ENCODE measurements at regions not wholly inside any gene's neighbourhood (a gene's known extent, or its start where the extent isn't known, plus 50 kb on each side); places are given as distances from the start of the nearest gene placed in this dataset.

DNA sequence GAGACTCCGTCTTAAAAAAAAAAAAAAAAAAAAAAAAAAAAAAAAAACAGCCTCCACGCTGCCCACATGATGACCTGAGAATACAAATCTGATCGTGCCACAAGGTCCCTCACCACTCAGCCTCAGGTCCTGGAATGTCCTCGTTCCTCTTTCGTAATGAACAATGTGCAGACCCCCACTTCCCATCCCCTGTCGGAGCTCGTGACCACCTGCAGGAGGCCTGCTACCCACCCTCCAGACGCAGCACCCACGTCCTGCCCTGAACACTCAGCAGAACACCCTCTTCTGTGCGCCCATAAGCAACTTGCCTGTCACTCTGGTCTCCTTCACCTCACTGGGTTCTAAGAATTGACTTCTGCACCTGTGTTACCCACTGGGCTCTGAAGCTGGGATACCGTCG lies 166.4 kb downstream of the KATNAL1 start:
- no peak for TF ChIP-seq GATA2 (CRISPR knock-in tag; IDR thresholded peaks at IDR 0.05)
- no peak for TF ChIP-seq TAF7 (tag; IDR thresholded peaks at IDR 0.05)
- TF ChIP-seq, protein P1, sequence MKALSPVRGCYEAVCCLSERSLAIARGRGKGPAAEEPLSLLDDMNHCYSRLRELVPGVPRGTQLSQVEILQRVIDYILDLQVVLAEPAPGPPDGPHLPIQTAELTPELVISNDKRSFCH (CRISPR knock-in tag; IDR thresholded peaks at IDR 0.05): no peak
- TF ChIP-seq, protein P1 (tag; IDR thresholded peaks at IDR 0.05): no peak
- no peak for TF ChIP-seq PHTF2 (CRISPR knock-in tag; IDR thresholded peaks at IDR 0.05)
- no peak for TF ChIP-seq ZBTB17 (CRISPR knock-in tag; IDR thresholded peaks at IDR 0.05)
- TF ChIP-seq FOXP4 (CRISPR knock-in tag; IDR thresholded peaks at IDR 0.05; ENCODE audit: borderline replicate concordance): no peak
- TF ChIP-seq ZNF780A (CRISPR knock-in tag; IDR thresholded peaks at IDR 0.05): no peak
- no peak for TF ChIP-seq PRPF4 (IDR thresholded peaks at IDR 0.05; ENCODE audit: insufficient read depth, low read depth, low read length, poor library complexity, severe bottlenecking)
- no peak for TF ChIP-seq SNAPC5 (CRISPR knock-in tag; IDR thresholded peaks at IDR 0.05)
- TF ChIP-seq HDAC3 (IDR thresholded peaks at IDR 0.05; ENCODE audit: borderline replicate concordance, partially characterized antibody): no peak
- TF ChIP-seq CCAR2 (IDR thresholded peaks at IDR 0.05; ENCODE audit: low read depth, low read length): no peak
- TF ChIP-seq ZNF76 (CRISPR knock-in tag; IDR thresholded peaks at IDR 0.05; ENCODE audit: borderline replicate concordance): no peak
- TF ChIP-seq POU5F1 (IDR thresholded peaks at IDR 0.05; ENCODE audit: borderline replicate concordance, low read depth, low read length, partially characterized antibody): no peak
- TF ChIP-seq NONO (IDR thresholded peaks at IDR 0.05; ENCODE audit: low read depth in 2 of 2, low read length in 1 of 2): no peak
- no peak for TF ChIP-seq FOXA1 (IDR thresholded peaks at IDR 0.05; ENCODE audit: borderline replicate concordance)
- TF ChIP-seq RNF2 (IDR thresholded peaks at IDR 0.05): no peak
- TF ChIP-seq EZH2 (IDR thresholded peaks at IDR 0.05; ENCODE audit: borderline replicate concordance, low read depth, low read length): no peak
- CTCF ChIA-PET (ENCODE audit: low intra/inter-chr PET ratio): no interaction called here
- H3K9me1 ChIP-seq (ENCODE audit: control insufficient read depth, insufficient read depth, low read length): no peaks in the 10 kb centered on the region
- BruUV-seq (replicated peaks): no TSS peak
- no peak overlapping the region for H2AFZ ChIP-seq (ENCODE audit: low read depth, low read length)
- DNase-seq (ENCODE audit: extremely low read depth in 1 of 4, low spot score in 3 of 4) (no peak), ATAC-seq (no peak), FAIRE-seq (no peak)
- intact Hi-C loops (cut with micrococcal nuclease) (no loop called here), in situ Hi-C loops (cut with MboI) (loop anchor here (10.0 to 25.0 kb wide), 2 partner anchors 196 to 664 kb away; no protein-coding TSS in a partner anchor)
- 4% methylated on average over 6 of the region's 12 CpGs for WGBS (ENCODE audit: insufficient coverage, low coverage, missing lambda C conversion rate)
- H3K9ac ChIP-seq (ENCODE audit: insufficient read depth in 1 of 2, low read depth in 2 of 2, low read length in 2 of 2): no peak overlapping the region
- peaks cover 5 to 26% of the 10 kb centered on the region in 2 experiments for H3K27me3 ChIP-seq (ENCODE audit: control insufficient read depth in 2 of 2, insufficient read depth in 2 of 2, low read length in 2 of 2)
- no peaks in the 10 kb centered on the region for H4K20me1 ChIP-seq (replicated peaks; ENCODE audit: control insufficient read depth, insufficient read depth, low read length)
- no peak overlapping the region for H3K4me2 ChIP-seq (ENCODE audit: insufficient read depth, low read length)
- H3K4me3 ChIP-seq: no peak overlapping the region
- no peaks in the 10 kb centered on the region for H3K79me2 ChIP-seq (ENCODE audit: control insufficient read depth, insufficient read depth, low read length)
- H3K4me1 ChIP-seq (replicated peaks in 1 of 2; ENCODE audit: control insufficient read depth in 2 of 2, insufficient read depth in 2 of 2, low read length in 2 of 2): no peaks in the 10 kb centered on the region; a peak in 1 of 5 replicates
- POLR2A ChIA-PET: no interaction called here
- H3K27ac ChIP-seq (ENCODE audit: extremely low read depth, low read depth, low read length): no peak overlapping the region
- no peaks in the 10 kb centered on the region for H3K36me3 ChIP-seq (ENCODE audit: control insufficient read depth, insufficient read depth, low read length)
- peaks cover 2% of the 10 kb centered on the region; the same call in 1 of the 2 replicates for H3K9me3 ChIP-seq (replicated peaks; ENCODE audit: control insufficient read depth, insufficient read depth, low read depth, low read length)
